GM12878 (cell line): ENCODE measurements at regions not wholly inside any gene's neighbourhood (a gene's known extent, or its start where the extent isn't known, plus 50 kb on each side); places are given as distances from the start of the nearest gene placed in this dataset.

ENCODE experiments used
- ATAC-seq: fragments of 200-7000 bp; cut with Tn5 transposase; 3 replicates; pipeline ENCODE4 v1.9.1; 2020; ENCODE audit warnings: mild to moderate bottlenecking, moderate library complexity
- BruUV-seq: library from RNA; stranded (reverse); fragments of 400-500 nt; replicated peaks from 2 replicates; lab custom pipeline; 2021; lab: Mats Ljungman, UMichigan
- CTCF ChIA-PET: fragments of 300-600 bp; sonication (Branson Sonifier 250); formaldehyde crosslinking; extraction: SDS; loops from one replicate; lab custom pipeline; 2021; ENCODE audit warnings: inconsistent platforms; lab: Yijun Ruan, JAX
- POLR2A ChIA-PET: fragments of 350-600 bp; formaldehyde crosslinking; extraction: SDS; loops from one replicate; lab custom pipeline; 2021; ENCODE audit warnings: inconsistent platforms; lab: Charles Lee
- RAD21 ChIA-PET: fragments of 300-600 bp; sonication (Branson Sonifier 250); formaldehyde crosslinking; loops from one replicate; lab custom pipeline; 2023; ENCODE audit warnings: antibody characterized with exemption; ENCODE audit not compliant: unreplicated experiment; lab: Charles Lee
- SMC1A ChIA-PET: fragments of 300-600 bp; sonication (Branson Sonifier 250); formaldehyde crosslinking; loops from one replicate; lab custom pipeline; 2023; ENCODE audit not compliant: unreplicated experiment, uncharacterized antibody; lab: Charles Lee
- DNase-seq: peaks from one replicate; pipeline ENCODE4 v3.0.0-alpha.2; 2011; ENCODE audit warnings: low read depth, low spot score
- FAIRE-seq: peaks from 3 replicates; lab custom pipeline; 2011; peaks lifted over from hg19 to GRCh38; lab: Jason Lieb, UNC
- H2AFZ ChIP-seq: 2 replicates; pipeline ENCODE4 v1.6.0; 2011; ENCODE audit warnings: low read depth, low read length, control low read depth; ENCODE audit not compliant: control insufficient read depth
- H3K27ac ChIP-seq: 2 replicates; pipeline ENCODE4 v1.5.1; 2011; ENCODE audit warnings: control low read depth; ENCODE audit not compliant: control insufficient read depth, insufficient read depth
- H3K27me3 ChIP-seq, 2 experiments: replicated peaks in 1 of 2; 2 replicates each; pipeline versions ENCODE4 v1.6.0 to v1.6.1; 2011; ENCODE audit warnings: low read length in 1 of 2; ENCODE audit not compliant: control insufficient read depth in 2 of 2, insufficient read depth in 2 of 2
- H3K36me3 ChIP-seq, 2 experiments: 2 replicates each; pipeline ENCODE4 v1.5.1; 2011; ENCODE audit warnings: low read length in 1 of 2; ENCODE audit not compliant: control insufficient read depth in 2 of 2, insufficient read depth in 2 of 2
- H3K4me1 ChIP-seq: 2 replicates; pipeline ENCODE4 v1.6.1; 2011; ENCODE audit warnings: mild to moderate bottlenecking, low read length, moderate library complexity, mixed read lengths; ENCODE audit not compliant: control insufficient read depth, insufficient read depth
- H3K4me2 ChIP-seq: 2 replicates; pipeline ENCODE4 v1.6.0; 2011; ENCODE audit warnings: control low read depth; ENCODE audit not compliant: control insufficient read depth, insufficient read depth
- H3K4me3 ChIP-seq: fragments of 200-600 bp; sonication (generic); 2 replicates; pipeline ENCODE4 v1.5.1; 2016
- H3K79me2 ChIP-seq: 2 replicates; pipeline ENCODE4 v1.6.0; 2011; ENCODE audit warnings: low read length; ENCODE audit not compliant: control insufficient read depth, insufficient read depth
- H3K9ac ChIP-seq: 2 replicates; pipeline ENCODE4 v1.8.0; 2011; ENCODE audit warnings: low read length, control low read depth, mixed read lengths; ENCODE audit not compliant: control insufficient read depth, insufficient read depth
- H3K9me3 ChIP-seq: replicated peaks from 3 replicates; pipeline ENCODE4 v1.5.1; 2011; ENCODE audit warnings: mild to moderate bottlenecking, low read length; ENCODE audit not compliant: control insufficient read depth, insufficient read depth
- H4K20me1 ChIP-seq: 2 replicates; pipeline ENCODE4 v1.6.0; 2011; ENCODE audit not compliant: control insufficient read depth, insufficient read depth
- ATF2 ChIP-seq: IDR thresholded peaks from 2 replicates; pipeline ENCODE4 v1.6.1; 2012; ENCODE audit warnings: low read length, inconsistent platforms
- E2F4 ChIP-seq: IDR thresholded peaks from 2 replicates; pipeline ENCODE4 v1.6.1; 2012; ENCODE audit warnings: low read depth, low read length, improper control_type of control experiment
- ETV6 ChIP-seq, 2 experiments: fragments of 450-650 bp in 1 of 2; IDR thresholded peaks in 1 of 2; conservative IDR thresholded peaks in 1 of 2; 2 replicates each; pipeline ENCODE4 v1.6.1; 2014; ENCODE audit warnings: antibody characterized with exemption in 1 of 2, borderline replicate concordance in 1 of 2, low read depth in 1 of 2, mild to moderate bottlenecking in 1 of 2, moderate library complexity in 1 of 2
- NKRF ChIP-seq: fragments of 450-650 bp; conservative IDR thresholded peaks from 2 replicates; pipeline ENCODE4 v1.6.1; 2017; ENCODE audit warnings: mild to moderate bottlenecking, moderate library complexity
- NR2F1 ChIP-seq: fragments of 450-650 bp; conservative IDR thresholded peaks from 2 replicates; pipeline ENCODE4 v1.6.1; 2017; ENCODE audit warnings: mild to moderate bottlenecking
- PAX5 ChIP-seq: IDR thresholded peaks from 2 replicates; pipeline ENCODE4 v1.6.1; 2011; ENCODE audit warnings: low read depth, low read length, borderline replicate concordance
- POLR2AphosphoS2 ChIP-seq: IDR thresholded peaks from 2 replicates; pipeline ENCODE4 v1.6.1; 2011; ENCODE audit warnings: low read depth, mild to moderate bottlenecking, low read length, improper control_type of control experiment, moderate library complexity
- SIN3A ChIP-seq: IDR thresholded peaks from 2 replicates; pipeline ENCODE4 v1.6.1; 2012; ENCODE audit warnings: low read depth, low read length, improper control_type of control experiment
- SREBF2 ChIP-seq: IDR thresholded peaks from 2 replicates; pipeline ENCODE4 v1.6.1; 2012; ENCODE audit warnings: mild to moderate bottlenecking, low read length
- SRF ChIP-seq, 2 experiments: IDR thresholded peaks; 2 replicates each; pipeline ENCODE4 v1.6.1; 2011; ENCODE audit warnings: low read depth in 2 of 2, low read length in 2 of 2, mild to moderate bottlenecking in 1 of 2, moderate library complexity in 1 of 2
- SUPT20H ChIP-seq: IDR thresholded peaks from 2 replicates; pipeline ENCODE4 v1.6.1; 2011; ENCODE audit warnings: low read depth, mild to moderate bottlenecking, low read length, moderate library complexity, borderline replicate concordance; ENCODE audit not compliant: control insufficient read depth
- ZBTB4 ChIP-seq: fragments of 450-650 bp; formaldehyde crosslinking; IDR thresholded peaks from 2 replicates; pipeline ENCODE4 v1.4.0; 2022; ENCODE audit warnings: mild to moderate bottlenecking, moderate library complexity
- ZNF687 ChIP-seq: fragments of 450-650 bp; IDR thresholded peaks from 2 replicates; pipeline ENCODE4 v1.6.1; 2017; ENCODE audit warnings: mild to moderate bottlenecking, moderate library complexity
- WGBS: methylation state at CpG from one replicate; pipeline ENCODE4 v1.1.6; 2016; ENCODE audit warnings: low lambda C conversion rate; ENCODE audit not compliant: insufficient replicate concordance, insufficient coverage; ENCODE audit errors: missing lambda C conversion rate; 5-methylcytosine and 5-hydroxymethylcytosine counted together
- in situ Hi-C: fragments of 300-500 bp; cut with MboI; formaldehyde crosslinking; loops from 9 replicates; pipeline ENCODE4 v1.14.3; 2018; ENCODE audit warnings: mixed read lengths
- intact Hi-C: fragments of 100-400 bp; cut with micrococcal nuclease; formaldehyde crosslinking; loops from one replicate; pipeline ENCODE4 v1.14.2; 2022; ENCODE audit not compliant: unreplicated experiment

- CTCF ChIA-PET: no interaction called here
- BruUV-seq: no TSS peak
- in situ Hi-C loops: no loop called here
- H3K79me2 ChIP-seq: no peaks in the 10 kb centered on the region
- FAIRE-seq (no peak), ATAC-seq (no peak), DNase-seq (no peak)
- H3K36me3 ChIP-seq: no peaks in the 10 kb centered on the region
- RAD21 ChIA-PET: no interaction called here
- H3K9ac ChIP-seq: no peak overlapping the region
- H3K4me1 ChIP-seq: no peaks in the 10 kb centered on the region
- H2AFZ ChIP-seq: no peak overlapping the region
- H3K9me3 ChIP-seq: no peaks in the 10 kb centered on the region
- H4K20me1 ChIP-seq: no peaks in the 10 kb centered on the region
- no peaks in the 10 kb centered on the region; a peak in 1 of 4 replicates for H3K27me3 ChIP-seq
- intact Hi-C loops: no loop called here
- SMC1A ChIA-PET: no interaction called here
- 2% methylated on average over 2 of the region's 2 CpGs for WGBS
- no peak overlapping the region for H3K4me2 ChIP-seq
- no peak overlapping the region for H3K27ac ChIP-seq
- no peak overlapping the region for H3K4me3 ChIP-seq
- POLR2A ChIA-PET: no interaction called here
- no peak for TF ChIP-seq SIN3A
- TF ChIP-seq ZNF687: no peak
- no peak for TF ChIP-seq ZBTB4 (CRISPR knock-in tag)
- no peak for TF ChIP-seq NR2F1
- no peak for TF ChIP-seq E2F4
- TF ChIP-seq ATF2: no peak
- no peak for TF ChIP-seq SRF (IDR thresholded peaks at IDR 0.05; ENCODE audit: low read depth in 2 of 2, low read length in 2 of 2)
- no peak for TF ChIP-seq POLR2AphosphoS2
- no peak for TF ChIP-seq SREBF2
- TF ChIP-seq NKRF: no peak
- no peak for TF ChIP-seq PAX5
- no peak for TF ChIP-seq SUPT20H
- no peak for TF ChIP-seq ETV6 (conservative IDR thresholded peaks at IDR 0.05 in 1 of 2, IDR thresholded peaks at IDR 0.05 in 1 of 2; ENCODE audit: borderline replicate concordance in 1 of 2, low read depth in 1 of 2)
Observed at GRCh38 chr4:174394915-174395314, 111.2 kb downstream of the CEP44 start.
